Esophagus squamous epithelium (tissue), 4 donors: ENCODE measurements at regions not wholly inside any gene's neighbourhood (a gene's known extent, or its start where the extent isn't known, plus 50 kb on each side); places are given as distances from the start of the nearest gene placed in this dataset.

Experiments used
- POLR2A ChIP-seq, 4 donors: fragments of 450-650 bp; IDR thresholded peaks; one replicate each; pipeline ENCODE4 v1.6.1; 2017; ENCODE audit warnings: antibody characterized with exemption in 4 of 4, mild to moderate bottlenecking in 4 of 4, moderate library complexity in 3 of 4
- TF ChIP-seq, protein P1 (sequence below), 6 experiments: fragments of 450-650 bp in 4 of 6; fragments of 200-600 bp in 2 of 6; sonication (generic) in 2 of 6; IDR thresholded peaks; one replicate each; pipeline ENCODE4 v1.5.1; 2016 to 2019; ENCODE audit warnings: antibody characterized with exemption in 6 of 6, mild to moderate bottlenecking in 4 of 6, moderate library complexity in 4 of 6

DNA sequence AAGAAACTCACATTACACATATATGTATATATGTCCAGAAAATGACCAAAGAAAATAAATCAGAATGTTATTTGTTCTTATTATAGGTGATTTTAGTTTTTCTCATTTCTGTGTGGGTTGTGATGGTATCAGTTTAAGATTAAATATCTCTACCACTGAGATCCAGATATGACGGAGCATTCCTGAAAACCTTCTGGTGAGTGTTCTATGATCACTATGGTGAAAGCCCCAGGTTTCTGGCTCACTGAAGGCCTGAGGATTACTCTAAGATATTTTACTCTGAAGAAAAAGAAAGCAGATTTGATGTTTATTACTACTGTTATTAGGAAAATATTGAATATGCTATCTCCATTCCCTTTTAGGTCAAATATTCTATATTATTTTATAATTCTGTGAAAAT is 62.8 kb upstream of the L3MBTL3 start:
- TF ChIP-seq, protein P1, sequence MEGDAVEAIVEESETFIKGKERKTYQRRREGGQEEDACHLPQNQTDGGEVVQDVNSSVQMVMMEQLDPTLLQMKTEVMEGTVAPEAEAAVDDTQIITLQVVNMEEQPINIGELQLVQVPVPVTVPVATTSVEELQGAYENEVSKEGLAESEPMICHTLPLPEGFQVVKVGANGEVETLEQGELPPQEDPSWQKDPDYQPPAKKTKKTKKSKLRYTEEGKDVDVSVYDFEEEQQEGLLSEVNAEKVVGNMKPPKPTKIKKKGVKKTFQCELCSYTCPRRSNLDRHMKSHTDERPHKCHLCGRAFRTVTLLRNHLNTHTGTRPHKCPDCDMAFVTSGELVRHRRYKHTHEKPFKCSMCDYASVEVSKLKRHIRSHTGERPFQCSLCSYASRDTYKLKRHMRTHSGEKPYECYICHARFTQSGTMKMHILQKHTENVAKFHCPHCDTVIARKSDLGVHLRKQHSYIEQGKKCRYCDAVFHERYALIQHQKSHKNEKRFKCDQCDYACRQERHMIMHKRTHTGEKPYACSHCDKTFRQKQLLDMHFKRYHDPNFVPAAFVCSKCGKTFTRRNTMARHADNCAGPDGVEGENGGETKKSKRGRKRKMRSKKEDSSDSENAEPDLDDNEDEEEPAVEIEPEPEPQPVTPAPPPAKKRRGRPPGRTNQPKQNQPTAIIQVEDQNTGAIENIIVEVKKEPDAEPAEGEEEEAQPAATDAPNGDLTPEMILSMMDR (IDR thresholded peaks at IDR 0.05), result no peak
- TF ChIP-seq POLR2A (IDR thresholded peaks at IDR 0.05), result no peak
